KMS-11 (cell line): ENCODE measurements at regions not wholly inside any gene's neighbourhood (a gene's known extent, or its start where the extent isn't known, plus 50 kb on each side); places are given as distances from the start of the nearest gene placed in this dataset.

ENCODE experiments used
- H2AFZ ChIP-seq: fragments of 200-600 bp; sonication (generic); 2 replicates; pipeline ENCODE4 v1.6.1; 2016; ENCODE audit warnings: antibody characterized with exemption, mixed run types, low read depth
- H3K27ac ChIP-seq: fragments of 200-600 bp; sonication (generic); 2 replicates; pipeline ENCODE4 v1.6.1; 2016; ENCODE audit warnings: mild to moderate bottlenecking, mixed run types
- H3K27me3 ChIP-seq: fragments of 200-600 bp; sonication (generic); 2 replicates; pipeline ENCODE4 v1.6.1; 2017; ENCODE audit warnings: mild to moderate bottlenecking, low read depth, mixed run types, moderate library complexity; ENCODE audit not compliant: insufficient read depth
- H3K36me3 ChIP-seq: fragments of 200-600 bp; sonication (generic); 2 replicates; pipeline ENCODE4 v1.6.1; 2017; ENCODE audit warnings: mild to moderate bottlenecking, mixed run types; ENCODE audit not compliant: insufficient read depth
- H3K4me1 ChIP-seq: fragments of 200-600 bp; sonication (generic); 2 replicates; pipeline ENCODE4 v1.6.1; 2016; ENCODE audit warnings: mild to moderate bottlenecking, low read depth, mixed run types; ENCODE audit not compliant: poor library complexity, severe bottlenecking
- H3K4me2 ChIP-seq: fragments of 200-600 bp; sonication (generic); 2 replicates; pipeline ENCODE4 v1.7.0; 2016; ENCODE audit warnings: mild to moderate bottlenecking, mixed run types
- H3K4me3 ChIP-seq: fragments of 200-600 bp; sonication (generic); IDR thresholded peaks from 2 replicates; pipeline ENCODE4 v1.6.1; 2017; ENCODE audit warnings: low read depth, low read length, mixed read lengths; ENCODE audit not compliant: insufficient read depth
- H3K79me2 ChIP-seq: fragments of 200-600 bp; sonication (generic); 2 replicates; pipeline ENCODE4 v1.6.1; 2016; ENCODE audit warnings: low read depth, mixed run types; ENCODE audit not compliant: insufficient read depth
- H3K9ac ChIP-seq: fragments of 200-600 bp; sonication (generic); 2 replicates; pipeline ENCODE4 v1.6.1; 2016; ENCODE audit warnings: mild to moderate bottlenecking, mixed run types
- H4K20me1 ChIP-seq: fragments of 200-600 bp; sonication (generic); 2 replicates; pipeline ENCODE4 v1.6.1; 2016; ENCODE audit warnings: mild to moderate bottlenecking, mixed run types; ENCODE audit not compliant: insufficient read depth
- TF ChIP-seq, protein P1 (sequence below): fragments of 200-600 bp; sonication (generic); conservative IDR thresholded peaks from 2 replicates; pipeline ENCODE4 v1.6.1; 2017; ENCODE audit warnings: low read depth, mild to moderate bottlenecking, antibody characterized with exemption, low read length, moderate library complexity, mixed read lengths

DNA sequence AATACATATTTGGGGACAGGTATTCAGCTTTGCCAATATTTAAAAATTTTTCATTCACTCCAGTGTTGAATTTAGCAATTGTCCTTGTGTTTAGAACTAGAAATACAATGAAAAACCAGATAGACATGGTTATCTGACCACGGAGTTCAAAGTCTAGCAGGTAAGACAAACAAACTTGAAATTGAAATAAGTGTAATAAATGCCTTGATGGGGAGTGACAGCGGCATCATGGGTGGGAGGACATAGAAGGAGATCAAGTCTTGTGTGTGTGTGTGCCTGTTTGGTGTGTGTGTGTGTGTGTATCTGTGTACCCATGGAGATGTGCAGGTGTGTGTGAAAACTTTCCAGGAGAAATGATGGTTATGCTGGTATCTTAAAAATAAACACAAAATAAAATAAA is 750.0 kb upstream of the CITED2 start:
- H3K36me3 ChIP-seq: no peaks in the 10 kb centered on the region

DNA sequence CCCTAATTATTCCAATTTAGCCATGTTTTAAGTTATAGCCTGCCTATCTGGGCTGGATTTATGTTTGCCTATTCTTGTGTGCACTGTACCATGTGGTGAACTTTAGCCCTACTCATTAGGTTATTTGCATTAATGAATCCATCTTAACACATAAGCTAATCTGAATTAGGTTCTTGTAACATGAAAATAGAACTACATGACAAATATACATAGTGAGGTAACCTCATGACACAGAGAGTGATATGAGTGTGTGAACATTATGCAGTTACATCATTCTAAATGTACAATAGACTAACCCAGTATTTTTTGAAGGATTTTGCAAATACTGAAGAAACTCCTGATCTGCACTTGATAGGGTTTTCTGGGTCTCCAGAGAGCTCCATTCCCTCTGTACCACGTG is 733.7 kb upstream of the CITED2 start:
- H3K4me2 ChIP-seq: no peak overlapping the region

More for the DNA sequence above, 750.0 kb upstream of the CITED2 start:
- Histone ChIP-seq H3K79me2 (no peaks in the 10 kb centered on the region), H3K4me3 (no peak overlapping the region), H4K20me1 (no peaks in the 10 kb centered on the region), H3K9ac (no peak overlapping the region), H3K27ac (no peak overlapping the region), H3K4me1 (no peaks in the 10 kb centered on the region), H3K27me3 (no peaks in the 10 kb centered on the region), H3K4me2 (no peak overlapping the region), H2AFZ (no peak overlapping the region)
- TF ChIP-seq, protein P1, sequence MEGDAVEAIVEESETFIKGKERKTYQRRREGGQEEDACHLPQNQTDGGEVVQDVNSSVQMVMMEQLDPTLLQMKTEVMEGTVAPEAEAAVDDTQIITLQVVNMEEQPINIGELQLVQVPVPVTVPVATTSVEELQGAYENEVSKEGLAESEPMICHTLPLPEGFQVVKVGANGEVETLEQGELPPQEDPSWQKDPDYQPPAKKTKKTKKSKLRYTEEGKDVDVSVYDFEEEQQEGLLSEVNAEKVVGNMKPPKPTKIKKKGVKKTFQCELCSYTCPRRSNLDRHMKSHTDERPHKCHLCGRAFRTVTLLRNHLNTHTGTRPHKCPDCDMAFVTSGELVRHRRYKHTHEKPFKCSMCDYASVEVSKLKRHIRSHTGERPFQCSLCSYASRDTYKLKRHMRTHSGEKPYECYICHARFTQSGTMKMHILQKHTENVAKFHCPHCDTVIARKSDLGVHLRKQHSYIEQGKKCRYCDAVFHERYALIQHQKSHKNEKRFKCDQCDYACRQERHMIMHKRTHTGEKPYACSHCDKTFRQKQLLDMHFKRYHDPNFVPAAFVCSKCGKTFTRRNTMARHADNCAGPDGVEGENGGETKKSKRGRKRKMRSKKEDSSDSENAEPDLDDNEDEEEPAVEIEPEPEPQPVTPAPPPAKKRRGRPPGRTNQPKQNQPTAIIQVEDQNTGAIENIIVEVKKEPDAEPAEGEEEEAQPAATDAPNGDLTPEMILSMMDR: no peak

DNA sequence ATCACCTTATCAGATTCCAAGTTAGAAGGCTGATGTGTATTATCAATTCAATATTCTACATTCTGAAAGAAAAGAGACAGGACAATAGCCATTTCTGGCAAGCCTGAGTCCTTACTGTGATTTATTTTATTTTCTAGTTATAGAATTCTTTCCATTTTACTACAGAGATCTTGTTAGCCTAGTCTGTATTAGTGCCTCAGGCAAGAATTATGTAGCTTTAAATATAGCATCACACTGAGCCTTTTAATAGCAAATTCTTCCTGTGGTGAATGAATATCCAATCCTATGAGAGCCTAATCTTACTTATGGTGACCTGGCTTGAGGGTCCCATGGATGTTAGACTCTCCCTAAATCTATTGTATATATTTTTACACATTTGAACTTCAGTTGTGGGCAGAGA is 732.8 kb upstream of the CITED2 start:
- Histone ChIP-seq H3K4me2 (no peak overlapping the region), H2AFZ (no peak overlapping the region), H3K36me3 (no peaks in the 10 kb centered on the region), H3K4me3 (no peak overlapping the region), H3K27ac (no peak overlapping the region), H3K27me3 (no peaks in the 10 kb centered on the region), H3K4me1 (no peaks in the 10 kb centered on the region), H4K20me1 (no peaks in the 10 kb centered on the region), H3K79me2 (no peaks in the 10 kb centered on the region), H3K9ac (no peak overlapping the region)
- TF ChIP-seq, protein P1: no peak

More for the DNA sequence above, 733.7 kb upstream of the CITED2 start:
- Histone ChIP-seq H3K9ac (no peak overlapping the region), H3K79me2 (no peaks in the 10 kb centered on the region), H3K4me3 (no peak overlapping the region), H3K27me3 (no peaks in the 10 kb centered on the region), H2AFZ (no peak overlapping the region), H3K36me3 (no peaks in the 10 kb centered on the region), H3K4me1 (no peaks in the 10 kb centered on the region), H3K27ac (no peak overlapping the region), H4K20me1 (no peaks in the 10 kb centered on the region)
- TF ChIP-seq, protein P1: no peak

DNA sequence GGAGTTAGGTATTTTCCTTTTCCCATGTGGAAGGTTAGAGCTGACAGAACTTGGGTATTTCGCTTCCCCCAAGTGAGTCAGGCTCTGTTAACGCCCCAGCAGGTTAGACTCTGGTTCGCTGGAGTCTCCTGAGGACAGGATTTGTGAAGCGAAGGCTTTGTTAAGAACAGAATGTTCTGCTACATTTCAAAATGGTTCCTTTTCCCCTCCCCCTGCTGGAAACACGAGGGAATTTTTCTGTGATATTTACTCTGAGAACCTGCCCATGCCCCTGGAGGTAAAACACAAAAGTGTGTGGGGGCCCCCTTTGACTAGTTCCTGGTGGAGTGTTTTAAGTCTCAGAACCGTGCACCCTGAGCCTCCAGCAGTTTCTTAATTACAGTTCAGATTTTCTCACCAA is 731.4 kb upstream of the CITED2 start:
- Histone ChIP-seq H3K4me1 (no peaks in the 10 kb centered on the region), H3K27ac (no peak overlapping the region), H3K27me3 (no peaks in the 10 kb centered on the region), H3K36me3 (no peaks in the 10 kb centered on the region), H2AFZ (no peak overlapping the region; the same call in 1 of the 2 replicates), H3K79me2 (no peaks in the 10 kb centered on the region), H3K4me3 (no peak overlapping the region), H3K4me2 (no peak overlapping the region), H3K9ac (no peak overlapping the region), H4K20me1 (no peaks in the 10 kb centered on the region)
- TF ChIP-seq, protein P1: peak; percentile 50; the same call in 1 of the 2 replicates

DNA sequence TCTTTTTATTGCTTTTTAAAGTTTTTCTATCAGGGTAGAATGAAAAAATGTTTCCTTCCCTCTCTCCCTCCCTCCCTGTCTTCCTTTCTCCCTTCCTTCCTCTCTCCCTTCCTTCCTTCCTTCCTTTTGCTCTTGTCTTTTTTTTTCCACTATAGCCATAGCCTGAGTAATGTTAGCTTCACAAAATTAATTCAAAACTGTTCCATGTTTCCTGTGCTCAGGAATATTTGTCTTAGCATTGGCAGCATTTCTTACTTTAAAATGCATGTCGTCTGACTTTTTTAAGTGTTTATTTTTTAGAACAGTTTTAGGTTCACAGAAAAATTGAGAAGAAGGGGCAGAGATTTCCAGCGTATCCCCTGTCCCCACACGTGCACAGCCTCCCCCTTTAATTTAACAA is 730.8 kb upstream of the CITED2 start:
- Histone ChIP-seq H3K27me3 (no peaks in the 10 kb centered on the region), H3K27ac (no peak overlapping the region), H3K36me3 (no peaks in the 10 kb centered on the region), H3K4me3 (no peak overlapping the region), H3K9ac (no peak overlapping the region), H3K79me2 (no peaks in the 10 kb centered on the region), H3K4me2 (no peak overlapping the region), H3K4me1 (no peaks in the 10 kb centered on the region), H2AFZ (no peak overlapping the region; the same call in 1 of the 2 replicates), H4K20me1 (no peaks in the 10 kb centered on the region)
- TF ChIP-seq, protein P1: no peak
